ENCODE measurements at regions not wholly inside any gene's neighbourhood (a gene's known extent, or its start where the extent isn't known, plus 50 kb on each side); places are given as distances from the start of the nearest gene placed in this dataset.

- Mint-ChIP-seq H3K27ac (no peak overlapping the region), H3K9me3 (no peaks in the 10 kb centered on the region), H3K27me3 (ENCODE audit: low read depth) (peaks cover 3% of the 10 kb centered on the region; the same call in 1 of the 2 replicates), H3K4me1 (no peaks in the 10 kb centered on the region), H3K36me3 (no peaks in the 10 kb centered on the region), H3K4me3 (no peak overlapping the region)
- TF ChIP-seq ZNF512 (CRISPR knock-in tag; IDR thresholded peaks at IDR 0.05; ENCODE audit: borderline replicate concordance): no peak
- TF ChIP-seq SMAD3 (CRISPR knock-in tag; IDR thresholded peaks at IDR 0.05; ENCODE audit: borderline replicate concordance): no peak
- TF ChIP-seq CREM (CRISPR knock-in tag; IDR thresholded peaks at IDR 0.05): no peak
- TF ChIP-seq USF2 (CRISPR knock-in tag; IDR thresholded peaks at IDR 0.05): no peak
- no peak for TF ChIP-seq ZNF671 (CRISPR knock-in tag; IDR thresholded peaks at IDR 0.05)
- DNase-seq (ENCODE audit: low spot score) (no peak), ATAC-seq (no peak)
- CTCF ChIA-PET: interaction anchor here (0.5 to 1.9 kb wide), 4 partner anchors 15 to 661 kb away, joined by 3 to 6 read pairs (median 4); no protein-coding TSS in a partner anchor
- POLR2A ChIA-PET: no interaction called here
Measured at GRCh38 chr16:66293207-66293735, 73.2 kb upstream of the CDH5 start.

- ChIA-PET CTCF (interaction anchor here (0.8 to 1.9 kb wide), 3 partner anchors 14 to 17 kb away, joined by 3 to 6 read pairs (median 4); no protein-coding TSS in a partner anchor), POLR2A (no interaction called here)
- TF ChIP-seq ESRRA (CRISPR knock-in tag; IDR thresholded peaks at IDR 0.05; ENCODE audit: borderline replicate concordance): no peak
- TF ChIP-seq ATF2 (CRISPR knock-in tag; IDR thresholded peaks at IDR 0.05; ENCODE audit: borderline replicate concordance, low read depth): no peak
- no peak for TF ChIP-seq TEAD1 (CRISPR knock-in tag; IDR thresholded peaks at IDR 0.05)
- TF ChIP-seq OVOL2 (CRISPR knock-in tag; IDR thresholded peaks at IDR 0.05; ENCODE audit: borderline replicate concordance): no peak
- no peak for TF ChIP-seq USF1 (CRISPR knock-in tag; IDR thresholded peaks at IDR 0.05)
- TF ChIP-seq ATF6 (CRISPR knock-in tag; IDR thresholded peaks at IDR 0.05): no peak
- TF ChIP-seq USF2 (CRISPR knock-in tag; IDR thresholded peaks at IDR 0.05): no peak
- no peak for TF ChIP-seq ZSCAN18 (CRISPR knock-in tag; IDR thresholded peaks at IDR 0.05)
- TF ChIP-seq TCF7 (CRISPR knock-in tag; IDR thresholded peaks at IDR 0.05; ENCODE audit: low read depth): no peak
- TF ChIP-seq NFYB (CRISPR knock-in tag; conservative IDR thresholded peaks at IDR 0.05; ENCODE audit: low read depth): no peak
- no peak for TF ChIP-seq NR3C1 (CRISPR knock-in tag; conservative IDR thresholded peaks at IDR 0.05; ENCODE audit: low read depth)
- TF ChIP-seq FOXP1 (CRISPR knock-in tag; IDR thresholded peaks at IDR 0.05; ENCODE audit: borderline replicate concordance): no peak
- TF ChIP-seq ZNF263 (CRISPR knock-in tag; IDR thresholded peaks at IDR 0.05; ENCODE audit: low read depth): no peak
- no peak for TF ChIP-seq RORB (CRISPR knock-in tag; IDR thresholded peaks at IDR 0.05)
- TF ChIP-seq PREB (CRISPR knock-in tag; IDR thresholded peaks at IDR 0.05; ENCODE audit: borderline replicate concordance): no peak
- TF ChIP-seq GTF2I (CRISPR knock-in tag; conservative IDR thresholded peaks at IDR 0.05): no peak
- no peak for TF ChIP-seq E2F1 (CRISPR knock-in tag; IDR thresholded peaks at IDR 0.05)
- TF ChIP-seq NFE2L1 (CRISPR knock-in tag; IDR thresholded peaks at IDR 0.05): no peak
- no peak for DNase-seq (ENCODE audit: low spot score)
- H3K9me3 Mint-ChIP-seq: no peaks in the 10 kb centered on the region
- peaks cover 4% of the 10 kb centered on the region; the same call in 1 of the 2 replicates for H3K4me1 Mint-ChIP-seq
- ATAC-seq: no peak
- H3K27me3 Mint-ChIP-seq (ENCODE audit: low read depth): peaks cover 3% of the 10 kb centered on the region; the same call in 1 of the 2 replicates
- no peak overlapping the region for H3K4me3 Mint-ChIP-seq
- no peaks in the 10 kb centered on the region for H3K36me3 Mint-ChIP-seq
- H3K27ac Mint-ChIP-seq: no peak overlapping the region
Measured at GRCh38 chr16:66292241-66292935, 74.1 kb upstream of the CDH5 start.

Measured in WTC11 (cell line).